ENCODE measurements at regions not wholly inside any gene's neighbourhood (a gene's known extent, or its start where the extent isn't known, plus 50 kb on each side); places are given as distances from the start of the nearest gene placed in this dataset.
A peak's percentile ranks its signal among the peaks of the same experiment; 100 is the strongest.

DNA sequence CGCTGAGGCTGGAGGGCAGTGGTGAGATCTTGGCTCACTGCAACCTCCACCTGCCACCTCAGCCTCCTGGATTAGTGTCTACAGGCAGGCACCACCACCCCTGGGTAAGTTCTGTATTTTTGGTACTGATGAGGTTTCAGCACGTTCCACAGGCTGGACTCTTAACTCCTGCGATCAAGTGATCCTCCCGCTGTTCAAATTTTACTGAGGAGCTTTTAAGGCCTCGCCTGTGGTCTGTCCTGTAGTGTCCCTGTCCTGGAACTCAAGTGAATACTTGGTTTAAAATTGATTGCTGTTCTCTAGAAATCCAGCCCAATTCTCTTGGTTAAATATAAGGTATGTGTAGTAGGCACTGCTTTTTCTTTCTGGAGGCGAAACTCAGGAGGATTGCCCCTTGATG, 65.2 kb downstream of the DPRX start:
- no CpG with 5 or more reads among the region's 6 CpGs for WGBS (ENCODE audit: extremely low coverage, insufficient coverage, low lambda C conversion rate)
- Histone ChIP-seq H2BK15ac (replicated peaks; ENCODE audit: low read depth) (no peak overlapping the region), H3K23ac (ENCODE audit: low read length) (no peak overlapping the region), H3K4me1 (ENCODE audit: control insufficient read depth, low read depth, low read length) (no peaks in the 10 kb centered on the region), H3K79me1 (ENCODE audit: low read length) (no peaks in the 10 kb centered on the region), H4K5ac (ENCODE audit: low read length) (no peak overlapping the region), H3K36me3 (ENCODE audit: control insufficient read depth, insufficient read depth, low read length) (no peaks in the 10 kb centered on the region), H2BK120ac (ENCODE audit: low read depth, low read length) (no peak overlapping the region), H2AK5ac (ENCODE audit: low read length) (no peak overlapping the region), H3K56ac (ENCODE audit: low read length) (no peak overlapping the region), H2BK5ac (ENCODE audit: low read length) (no peak overlapping the region), H3K18ac (ENCODE audit: low read length) (no peak overlapping the region), H3K27me3 (ENCODE audit: insufficient read depth, low read length, poor library complexity) (no peaks in the 10 kb centered on the region), H4K8ac (ENCODE audit: low read depth, low read length) (no peak overlapping the region), H3K27ac (ENCODE audit: low read depth, low read length) (no peak overlapping the region), H3K4me2 (ENCODE audit: low read length) (no peak overlapping the region), H3K79me2 (ENCODE audit: control insufficient read depth, insufficient read depth, low read length) (no peaks in the 10 kb centered on the region), H3K4ac (ENCODE audit: low read depth, low read length) (no peak overlapping the region), H3K9ac (ENCODE audit: low read length) (no peak overlapping the region), H3K4me3 (ENCODE audit: low read length) (no peak overlapping the region)
- DNase-seq: peak; percentile 78

DNA sequence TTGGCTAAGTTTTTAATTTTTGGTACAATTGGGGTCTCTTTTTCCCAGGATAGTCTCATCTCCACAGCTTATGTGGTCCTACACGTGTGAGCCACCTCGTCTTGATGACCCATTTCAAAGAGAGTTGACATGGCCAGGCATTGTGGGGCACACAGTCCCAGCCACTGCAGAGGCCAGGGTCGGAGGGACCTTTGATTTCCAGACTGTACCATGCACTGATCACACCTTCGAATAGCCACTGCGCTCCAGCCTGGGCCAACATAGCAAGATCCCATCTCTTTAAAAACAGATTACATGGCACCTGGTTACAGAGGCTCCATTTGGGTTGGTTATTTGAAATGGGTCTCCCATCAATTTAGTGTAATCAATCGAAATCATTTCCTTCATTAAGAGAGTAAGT, 71.6 kb downstream of the DPRX start:
- Histone ChIP-seq H2BK120ac (ENCODE audit: low read depth, low read length) (no peak overlapping the region), H3K4me3 (ENCODE audit: low read length) (no peak overlapping the region), H4K8ac (ENCODE audit: low read depth, low read length) (no peak overlapping the region), H4K5ac (ENCODE audit: low read length) (no peak overlapping the region), H3K18ac (ENCODE audit: low read length) (no peak overlapping the region), H3K23ac (ENCODE audit: low read length) (no peak overlapping the region), H3K27ac (ENCODE audit: low read depth, low read length) (no peak overlapping the region), H2AK5ac (ENCODE audit: low read length) (no peak overlapping the region), H3K4me2 (ENCODE audit: low read length) (no peak overlapping the region), H3K27me3 (ENCODE audit: insufficient read depth, low read length, poor library complexity) (no peaks in the 10 kb centered on the region), H3K79me1 (ENCODE audit: low read length) (no peaks in the 10 kb centered on the region), H3K36me3 (ENCODE audit: control insufficient read depth, insufficient read depth, low read length) (no peaks in the 10 kb centered on the region), H3K4me1 (ENCODE audit: control insufficient read depth, low read depth, low read length) (no peaks in the 10 kb centered on the region), H3K4ac (ENCODE audit: low read depth, low read length) (no peak overlapping the region), H2BK15ac (replicated peaks; ENCODE audit: low read depth) (no peak overlapping the region), H3K56ac (ENCODE audit: low read length) (no peak overlapping the region), H3K9ac (ENCODE audit: low read length) (no peak overlapping the region), H2BK5ac (ENCODE audit: low read length) (no peak overlapping the region), H3K79me2 (ENCODE audit: control insufficient read depth, insufficient read depth, low read length) (no peaks in the 10 kb centered on the region)
- WGBS (ENCODE audit: extremely low coverage, insufficient coverage, low lambda C conversion rate): no CpG with 5 or more reads among the region's 6 CpGs
- no peak for DNase-seq

DNA sequence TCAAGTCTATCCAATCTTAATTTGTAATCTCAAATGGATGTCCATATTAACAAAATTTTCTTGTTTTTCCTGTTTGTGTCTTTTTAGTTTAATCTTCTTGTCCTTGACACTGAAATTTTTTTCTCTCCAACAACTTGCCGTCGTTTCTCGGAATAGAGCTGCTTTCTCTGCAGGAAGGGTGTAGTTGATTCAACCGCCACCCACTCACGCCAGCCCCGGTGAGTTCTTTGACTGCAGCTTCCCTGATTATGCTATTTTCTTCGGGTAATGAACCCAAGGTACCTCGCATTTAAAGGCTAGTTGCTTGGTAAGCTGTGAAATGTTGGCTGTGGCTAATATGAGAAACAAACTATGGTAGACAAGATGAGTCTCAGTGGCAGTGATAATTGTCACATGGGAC, 72.2 kb downstream of the DPRX start:
- H2BK120ac ChIP-seq (ENCODE audit: low read depth, low read length): no peak overlapping the region
- H3K27me3 ChIP-seq (ENCODE audit: insufficient read depth, low read length, poor library complexity): no peaks in the 10 kb centered on the region

DNA sequence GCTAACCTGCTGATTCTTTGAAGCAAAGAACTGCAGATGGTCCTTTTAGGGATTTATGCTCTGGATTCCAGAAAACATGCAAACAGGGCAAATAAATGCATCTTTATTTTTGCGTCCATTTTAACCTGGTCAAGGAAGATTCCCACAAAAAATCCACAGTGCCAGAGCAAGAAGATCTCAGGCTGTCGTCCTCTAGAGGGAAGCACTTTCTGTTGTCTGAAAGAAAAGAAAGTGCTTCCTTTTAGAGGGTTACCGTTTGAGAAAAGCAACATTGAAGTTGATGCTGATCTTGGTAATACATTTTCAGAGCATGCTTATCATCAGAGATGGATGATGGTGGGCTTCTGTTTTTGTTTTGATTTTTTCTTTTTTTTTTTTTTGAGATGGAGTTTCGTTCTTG, 75.5 kb downstream of the DPRX start:
- Histone ChIP-seq H4K5ac (ENCODE audit: low read length) (no peak overlapping the region), H3K18ac (ENCODE audit: low read length) (no peak overlapping the region), H3K9ac (ENCODE audit: low read length) (no peak overlapping the region), H2BK5ac (ENCODE audit: low read length) (no peak overlapping the region), H3K4me3 (ENCODE audit: low read length) (no peak overlapping the region), H3K4me2 (ENCODE audit: low read length) (no peak overlapping the region), H3K79me1 (ENCODE audit: low read length) (no peaks in the 10 kb centered on the region), H2BK15ac (replicated peaks; ENCODE audit: low read depth) (no peak overlapping the region), H3K56ac (ENCODE audit: low read length) (no peak overlapping the region), H3K27me3 (ENCODE audit: insufficient read depth, low read length, poor library complexity) (no peaks in the 10 kb centered on the region), H3K36me3 (ENCODE audit: control insufficient read depth, insufficient read depth, low read length) (no peaks in the 10 kb centered on the region), H3K79me2 (ENCODE audit: control insufficient read depth, insufficient read depth, low read length) (no peaks in the 10 kb centered on the region), H3K27ac (ENCODE audit: low read depth, low read length) (no peak overlapping the region), H2BK120ac (ENCODE audit: low read depth, low read length) (no peak overlapping the region), H4K8ac (ENCODE audit: low read depth, low read length) (no peak overlapping the region), H3K23ac (ENCODE audit: low read length) (no peak overlapping the region), H2AK5ac (ENCODE audit: low read length) (no peak overlapping the region), H3K4me1 (ENCODE audit: control insufficient read depth, low read depth, low read length) (no peaks in the 10 kb centered on the region), H3K4ac (ENCODE audit: low read depth, low read length) (no peak overlapping the region)
- DNase-seq: peak; percentile 20
- WGBS (ENCODE audit: extremely low coverage, insufficient coverage, low lambda C conversion rate): no CpG with 5 or more reads among the region's 4 CpGs

More for the DNA sequence above, 72.2 kb downstream of the DPRX start:
- Histone ChIP-seq H4K8ac (ENCODE audit: low read depth, low read length) (no peak overlapping the region), H3K4me2 (ENCODE audit: low read length) (no peak overlapping the region), H3K4me3 (ENCODE audit: low read length) (no peak overlapping the region), H3K56ac (ENCODE audit: low read length) (no peak overlapping the region), H4K5ac (ENCODE audit: low read length) (no peak overlapping the region), H2BK5ac (ENCODE audit: low read length) (no peak overlapping the region), H3K18ac (ENCODE audit: low read length) (no peak overlapping the region), H3K9ac (ENCODE audit: low read length) (no peak overlapping the region), H3K79me2 (ENCODE audit: control insufficient read depth, insufficient read depth, low read length) (no peaks in the 10 kb centered on the region), H3K4ac (ENCODE audit: low read depth, low read length) (no peak overlapping the region), H2AK5ac (ENCODE audit: low read length) (no peak overlapping the region), H3K4me1 (ENCODE audit: control insufficient read depth, low read depth, low read length) (no peaks in the 10 kb centered on the region), H3K36me3 (ENCODE audit: control insufficient read depth, insufficient read depth, low read length) (no peaks in the 10 kb centered on the region), H3K23ac (ENCODE audit: low read length) (no peak overlapping the region), H3K79me1 (ENCODE audit: low read length) (no peaks in the 10 kb centered on the region), H3K27ac (ENCODE audit: low read depth, low read length) (no peak overlapping the region), H2BK15ac (replicated peaks; ENCODE audit: low read depth) (no peak overlapping the region)
- WGBS (ENCODE audit: extremely low coverage, insufficient coverage, low lambda C conversion rate): no CpG with 5 or more reads among the region's 8 CpGs
- no peak for DNase-seq

DNA sequence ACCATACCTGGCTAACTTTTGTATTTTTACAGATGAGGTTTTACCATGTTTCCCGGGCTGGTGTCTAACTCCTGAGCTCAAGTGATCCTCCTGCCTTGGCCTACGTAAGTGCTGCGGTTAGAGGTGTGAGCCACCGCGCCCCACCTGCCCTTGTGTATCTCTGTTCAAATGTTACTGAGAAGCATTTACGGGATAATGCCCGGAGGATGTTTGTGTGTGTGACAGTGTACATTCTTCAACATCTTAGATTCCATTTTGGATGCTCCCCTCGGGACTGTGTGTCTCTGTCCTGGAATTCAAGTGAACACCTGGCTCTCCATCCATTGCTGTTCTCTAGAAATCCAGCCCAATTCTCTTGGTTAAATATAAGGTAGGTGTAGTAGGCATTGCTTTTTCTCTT, 93.7 kb downstream of the NLRP12 start:
- Histone ChIP-seq H3K4me2 (ENCODE audit: low read length) (no peak overlapping the region), H2AK5ac (ENCODE audit: low read length) (no peak overlapping the region), H3K56ac (ENCODE audit: low read length) (no peak overlapping the region), H2BK15ac (replicated peaks; ENCODE audit: low read depth) (no peak overlapping the region), H4K8ac (ENCODE audit: low read depth, low read length) (no peak overlapping the region), H3K4ac (ENCODE audit: low read depth, low read length) (no peak overlapping the region), H3K79me2 (ENCODE audit: control insufficient read depth, insufficient read depth, low read length) (no peaks in the 10 kb centered on the region), H3K9ac (ENCODE audit: low read length) (no peak overlapping the region), H3K79me1 (ENCODE audit: low read length) (no peaks in the 10 kb centered on the region), H3K18ac (ENCODE audit: low read length) (no peak overlapping the region), H3K27me3 (ENCODE audit: insufficient read depth, low read length, poor library complexity) (no peaks in the 10 kb centered on the region), H3K4me1 (ENCODE audit: control insufficient read depth, low read depth, low read length) (no peaks in the 10 kb centered on the region), H3K23ac (ENCODE audit: low read length) (no peak overlapping the region), H2BK120ac (ENCODE audit: low read depth, low read length) (no peak overlapping the region), H2BK5ac (ENCODE audit: low read length) (no peak overlapping the region), H3K36me3 (ENCODE audit: control insufficient read depth, insufficient read depth, low read length) (no peaks in the 10 kb centered on the region), H3K4me3 (ENCODE audit: low read length) (no peak overlapping the region), H3K27ac (ENCODE audit: low read depth, low read length) (no peak overlapping the region), H4K5ac (ENCODE audit: low read length) (no peak overlapping the region)
- no CpG with 5 or more reads among the region's 8 CpGs for WGBS (ENCODE audit: extremely low coverage, insufficient coverage, low lambda C conversion rate)
- no peak for DNase-seq

All from mesendoderm (in vitro differentiated cells).